HL-60 (cell line): ENCODE measurements at regions not wholly inside any gene's neighbourhood (a gene's known extent, or its start where the extent isn't known, plus 50 kb on each side); places are given as distances from the start of the nearest gene placed in this dataset.

Source experiments
- POLR2AphosphoS5 ChIP-seq: IDR thresholded peaks from 2 replicates; pipeline ENCODE4 v1.6.1; 2012; ENCODE audit warnings: low read depth
- TF ChIP-seq, protein P1 (sequence below): IDR thresholded peaks from one replicate; pipeline ENCODE4 v1.5.1; 2011; ENCODE audit warnings: low read length, control low read depth, inconsistent platforms; ENCODE audit not compliant: insufficient read depth
- TF ChIP-seq, protein P2 (sequence below): IDR thresholded peaks from 2 replicates; pipeline ENCODE4 v1.6.1; 2012; ENCODE audit warnings: low read depth; ENCODE audit not compliant: insufficient replicate concordance

DNA sequence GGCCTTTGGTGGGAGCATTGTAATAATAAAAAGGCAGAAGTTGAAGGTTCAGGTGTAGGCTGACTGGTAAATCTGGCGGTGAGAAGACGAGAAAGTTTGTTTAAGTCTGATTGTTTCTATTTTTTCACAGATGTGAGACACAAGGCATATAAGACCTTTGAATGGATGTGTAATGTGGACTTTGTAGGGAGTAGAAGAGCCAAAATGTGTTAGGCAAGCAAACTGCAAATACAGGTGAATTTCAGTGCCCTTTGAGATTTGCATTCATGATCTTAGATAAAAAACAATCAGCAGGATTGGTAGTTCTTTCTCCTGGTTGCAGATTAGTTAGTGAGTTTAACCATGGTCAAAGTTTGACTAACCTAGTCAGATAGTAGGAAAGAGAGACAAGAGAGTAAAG is 238.9 kb downstream of the FRK start:
- TF ChIP-seq, protein P1, sequence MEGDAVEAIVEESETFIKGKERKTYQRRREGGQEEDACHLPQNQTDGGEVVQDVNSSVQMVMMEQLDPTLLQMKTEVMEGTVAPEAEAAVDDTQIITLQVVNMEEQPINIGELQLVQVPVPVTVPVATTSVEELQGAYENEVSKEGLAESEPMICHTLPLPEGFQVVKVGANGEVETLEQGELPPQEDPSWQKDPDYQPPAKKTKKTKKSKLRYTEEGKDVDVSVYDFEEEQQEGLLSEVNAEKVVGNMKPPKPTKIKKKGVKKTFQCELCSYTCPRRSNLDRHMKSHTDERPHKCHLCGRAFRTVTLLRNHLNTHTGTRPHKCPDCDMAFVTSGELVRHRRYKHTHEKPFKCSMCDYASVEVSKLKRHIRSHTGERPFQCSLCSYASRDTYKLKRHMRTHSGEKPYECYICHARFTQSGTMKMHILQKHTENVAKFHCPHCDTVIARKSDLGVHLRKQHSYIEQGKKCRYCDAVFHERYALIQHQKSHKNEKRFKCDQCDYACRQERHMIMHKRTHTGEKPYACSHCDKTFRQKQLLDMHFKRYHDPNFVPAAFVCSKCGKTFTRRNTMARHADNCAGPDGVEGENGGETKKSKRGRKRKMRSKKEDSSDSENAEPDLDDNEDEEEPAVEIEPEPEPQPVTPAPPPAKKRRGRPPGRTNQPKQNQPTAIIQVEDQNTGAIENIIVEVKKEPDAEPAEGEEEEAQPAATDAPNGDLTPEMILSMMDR = no peak
- TF ChIP-seq POLR2AphosphoS5 = no peak
- TF ChIP-seq, protein P2, sequence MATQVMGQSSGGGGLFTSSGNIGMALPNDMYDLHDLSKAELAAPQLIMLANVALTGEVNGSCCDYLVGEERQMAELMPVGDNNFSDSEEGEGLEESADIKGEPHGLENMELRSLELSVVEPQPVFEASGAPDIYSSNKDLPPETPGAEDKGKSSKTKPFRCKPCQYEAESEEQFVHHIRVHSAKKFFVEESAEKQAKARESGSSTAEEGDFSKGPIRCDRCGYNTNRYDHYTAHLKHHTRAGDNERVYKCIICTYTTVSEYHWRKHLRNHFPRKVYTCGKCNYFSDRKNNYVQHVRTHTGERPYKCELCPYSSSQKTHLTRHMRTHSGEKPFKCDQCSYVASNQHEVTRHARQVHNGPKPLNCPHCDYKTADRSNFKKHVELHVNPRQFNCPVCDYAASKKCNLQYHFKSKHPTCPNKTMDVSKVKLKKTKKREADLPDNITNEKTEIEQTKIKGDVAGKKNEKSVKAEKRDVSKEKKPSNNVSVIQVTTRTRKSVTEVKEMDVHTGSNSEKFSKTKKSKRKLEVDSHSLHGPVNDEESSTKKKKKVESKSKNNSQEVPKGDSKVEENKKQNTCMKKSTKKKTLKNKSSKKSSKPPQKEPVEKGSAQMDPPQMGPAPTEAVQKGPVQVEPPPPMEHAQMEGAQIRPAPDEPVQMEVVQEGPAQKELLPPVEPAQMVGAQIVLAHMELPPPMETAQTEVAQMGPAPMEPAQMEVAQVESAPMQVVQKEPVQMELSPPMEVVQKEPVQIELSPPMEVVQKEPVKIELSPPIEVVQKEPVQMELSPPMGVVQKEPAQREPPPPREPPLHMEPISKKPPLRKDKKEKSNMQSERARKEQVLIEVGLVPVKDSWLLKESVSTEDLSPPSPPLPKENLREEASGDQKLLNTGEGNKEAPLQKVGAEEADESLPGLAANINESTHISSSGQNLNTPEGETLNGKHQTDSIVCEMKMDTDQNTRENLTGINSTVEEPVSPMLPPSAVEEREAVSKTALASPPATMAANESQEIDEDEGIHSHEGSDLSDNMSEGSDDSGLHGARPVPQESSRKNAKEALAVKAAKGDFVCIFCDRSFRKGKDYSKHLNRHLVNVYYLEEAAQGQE = no peak
